Activated T-cell treated with anti-CD3 and anti-CD28 coated beads, Interleukin-2, amount 50 U/mL, for 72 hours (primary cell): ENCODE measurements at regions not wholly inside any gene's neighbourhood (a gene's known extent, or its start where the extent isn't known, plus 50 kb on each side); places are given as distances from the start of the nearest gene placed in this dataset.

Source experiments
- ATAC-seq, 2 donors: fragments of 150-1000 bp; cut with Tn5 transposase; replicated peaks in 1 of 2; 2 replicates each; pipeline ENCODE4 v1.10.0; 2021; ENCODE audit warnings: moderate library complexity in 2 of 2, mild to moderate bottlenecking in 1 of 2
- DNase-seq, 2 donors: peaks; one replicate each; pipeline ENCODE4 v3.0.0; 2021 to 2022; ENCODE audit warnings: mixed read lengths in 1 of 2
- H3K27ac Mint-ChIP-seq: one replicate; pipeline ENCODE4 v1.8.0; 2022; ENCODE audit warnings: mild to moderate bottlenecking, moderate library complexity, mixed read lengths
- H3K27me3 Mint-ChIP-seq: one replicate; pipeline ENCODE4 v1.8.0; 2022; ENCODE audit warnings: low read depth, mixed read lengths
- H3K36me3 Mint-ChIP-seq, 2 donors: one replicate each; pipeline ENCODE4 v1.8.0; 2022; ENCODE audit warnings: mixed read lengths in 2 of 2, mild to moderate bottlenecking in 1 of 2; ENCODE audit not compliant: insufficient read depth in 2 of 2
- H3K4me1 Mint-ChIP-seq: one replicate; pipeline ENCODE4 v1.8.0; 2022; ENCODE audit warnings: low read depth, mixed read lengths
- H3K4me3 Mint-ChIP-seq, 2 donors: one replicate each; pipeline ENCODE4 v1.8.0; 2022; ENCODE audit warnings: mild to moderate bottlenecking in 2 of 2, mixed read lengths in 2 of 2, moderate library complexity in 2 of 2
- H3K9me3 Mint-ChIP-seq, 2 donors: one replicate each; pipeline ENCODE4 v1.8.0; 2022; ENCODE audit warnings: mixed read lengths in 2 of 2

- Mint-ChIP-seq H3K27me3 (no peaks in the 10 kb centered on the region), H3K4me3 (no peak overlapping the region), H3K36me3 (no peaks in the 10 kb centered on the region), H3K9me3 (peaks cover 0 to 10% of the 10 kb centered on the region in 2 donors), H3K27ac (no peak overlapping the region), H3K4me1 (no peaks in the 10 kb centered on the region)
- ATAC-seq, result no peak
- DNase-seq, result no peak
These were observed 367.9 kb downstream of the CYLC2 start for GRCh38 chr9:103362986-103363385.

GRCh38 chr9:103364753-103365152 lies 369.6 kb downstream of the CYLC2 start:
- Mint-ChIP-seq H3K27ac (no peak overlapping the region), H3K27me3 (no peaks in the 10 kb centered on the region), H3K36me3 (no peaks in the 10 kb centered on the region), H3K4me3 (no peak overlapping the region), H3K9me3 (peaks cover 0 to 7% of the 10 kb centered on the region in 2 donors), H3K4me1 (no peaks in the 10 kb centered on the region)
- ATAC-seq (no peak), DNase-seq (no peak)

DNA sequence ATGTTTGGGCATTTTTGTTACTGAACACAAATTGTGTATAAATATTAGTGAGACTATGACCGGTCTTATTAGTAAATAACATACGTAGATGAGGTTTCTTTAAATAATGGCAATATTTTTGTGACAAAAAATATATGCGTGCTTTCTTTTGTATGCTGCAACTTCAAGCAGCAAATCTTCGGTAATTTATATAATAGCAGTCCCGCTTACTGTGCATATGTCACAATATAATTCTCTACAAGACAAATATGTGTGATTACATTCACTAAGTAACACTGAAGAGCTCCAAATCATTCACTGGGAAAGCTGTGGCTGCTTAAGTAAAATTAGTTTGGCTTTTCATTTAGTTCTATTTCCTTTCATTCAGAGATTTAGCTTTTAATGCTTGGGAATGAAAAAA lies 376.0 kb downstream of the CYLC2 start:
- H3K4me1 Mint-ChIP-seq, result no peaks in the 10 kb centered on the region
- no peak overlapping the region for H3K4me3 Mint-ChIP-seq
- H3K27ac Mint-ChIP-seq, result no peak overlapping the region
- no peaks in the 10 kb centered on the region for H3K36me3 Mint-ChIP-seq
- no peak for DNase-seq
- H3K9me3 Mint-ChIP-seq, result peaks cover 2 to 6% of the 10 kb centered on the region in 2 donors
- ATAC-seq, result no peak
- H3K27me3 Mint-ChIP-seq, result no peaks in the 10 kb centered on the region

GRCh38 chr9:103372828-103373227 lies 377.7 kb downstream of the CYLC2 start:
- ATAC-seq, result no peak
- Mint-ChIP-seq H3K4me3 (no peak overlapping the region), H3K4me1 (no peaks in the 10 kb centered on the region), H3K9me3 (peaks cover 4 to 6% of the 10 kb centered on the region in 2 donors), H3K36me3 (no peaks in the 10 kb centered on the region), H3K27me3 (no peaks in the 10 kb centered on the region), H3K27ac (no peak overlapping the region)
- DNase-seq, result no peak

GRCh38 chr9:103377667-103378066 lies 382.5 kb downstream of the CYLC2 start:
- H3K27me3 Mint-ChIP-seq, result no peaks in the 10 kb centered on the region
- no peak for ATAC-seq
- no peak for DNase-seq
- H3K4me1 Mint-ChIP-seq, result no peaks in the 10 kb centered on the region
- no peak overlapping the region for H3K4me3 Mint-ChIP-seq
- no peak overlapping the region for H3K27ac Mint-ChIP-seq
- peaks cover 2 to 10% of the 10 kb centered on the region in 2 donors for H3K9me3 Mint-ChIP-seq
- no peaks in the 10 kb centered on the region for H3K36me3 Mint-ChIP-seq

GRCh38 chr9:103397868-103398600 lies 402.9 kb downstream of the CYLC2 start:
- Mint-ChIP-seq H3K27me3 (no peaks in the 10 kb centered on the region), H3K36me3 (no peaks in the 10 kb centered on the region), H3K4me1 (no peaks in the 10 kb centered on the region), H3K4me3 (no peak overlapping the region), H3K9me3 (no peaks in the 10 kb centered on the region), H3K27ac (no peak overlapping the region)
- DNase-seq (peak; percentile 7 to 22), ATAC-seq (peak; percentile 39 to 63)

- H3K4me3 Mint-ChIP-seq, result no peak overlapping the region
- H3K9me3 Mint-ChIP-seq, result no peaks in the 10 kb centered on the region
- no peak for ATAC-seq
- H3K36me3 Mint-ChIP-seq, result no peaks in the 10 kb centered on the region
- DNase-seq, result no peak
- H3K4me1 Mint-ChIP-seq, result no peaks in the 10 kb centered on the region
- H3K27me3 Mint-ChIP-seq, result no peaks in the 10 kb centered on the region
- no peak overlapping the region for H3K27ac Mint-ChIP-seq
These were observed 404.4 kb downstream of the CYLC2 start for GRCh38 chr9:103399535-103399934.

DNA sequence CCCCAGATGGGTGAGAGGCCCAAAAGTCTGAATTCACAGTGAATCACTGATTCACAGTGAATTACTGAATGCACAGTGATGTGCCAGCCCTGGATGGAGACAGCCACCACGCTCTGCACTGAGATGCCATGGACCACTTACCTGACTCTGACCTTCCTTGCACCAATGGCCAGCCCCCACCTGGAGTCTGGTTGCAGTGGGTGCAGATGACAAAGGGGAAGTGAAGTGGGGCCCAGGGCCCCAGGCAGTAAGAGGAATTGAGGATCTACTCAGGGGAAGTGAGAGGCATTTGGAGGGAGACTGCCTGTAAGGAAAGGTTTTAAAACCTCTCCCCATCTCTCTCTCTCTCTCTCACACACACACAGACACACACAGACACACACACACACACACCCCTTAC lies 412.1 kb downstream of the CYLC2 start:
- Mint-ChIP-seq H3K36me3 (no peaks in the 10 kb centered on the region), H3K4me3 (no peak overlapping the region), H3K9me3 (no peaks in the 10 kb centered on the region), H3K27ac (no peak overlapping the region), H3K4me1 (no peaks in the 10 kb centered on the region), H3K27me3 (no peaks in the 10 kb centered on the region)
- DNase-seq, result no peak
- ATAC-seq, result no peak

DNA sequence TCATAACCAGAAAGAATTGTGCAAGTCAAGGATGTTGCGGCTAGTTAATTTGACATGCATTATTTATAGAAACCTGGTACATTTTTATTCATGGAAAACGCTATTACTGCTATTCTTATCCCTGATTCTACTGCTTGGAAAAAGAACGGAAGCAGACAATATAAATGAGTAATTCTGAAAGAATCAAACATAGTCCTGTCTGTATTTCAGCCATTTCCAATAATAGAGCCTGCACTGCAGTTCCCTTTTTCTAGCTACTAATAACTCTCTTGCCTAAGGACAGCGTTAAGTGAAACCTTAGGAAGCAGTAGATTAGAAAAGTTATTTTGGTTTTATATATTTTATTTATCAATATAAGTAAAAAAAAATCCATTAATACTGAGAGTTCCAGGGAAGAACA lies 414.9 kb downstream of the CYLC2 start:
- DNase-seq (no peak), ATAC-seq (no peak)
- H3K4me1 Mint-ChIP-seq, result no peaks in the 10 kb centered on the region
- no peaks in the 10 kb centered on the region for H3K36me3 Mint-ChIP-seq
- peaks cover 0 to 4% of the 10 kb centered on the region in 2 donors for H3K9me3 Mint-ChIP-seq
- no peaks in the 10 kb centered on the region for H3K27me3 Mint-ChIP-seq
- no peak overlapping the region for H3K4me3 Mint-ChIP-seq
- no peak overlapping the region for H3K27ac Mint-ChIP-seq

DNA sequence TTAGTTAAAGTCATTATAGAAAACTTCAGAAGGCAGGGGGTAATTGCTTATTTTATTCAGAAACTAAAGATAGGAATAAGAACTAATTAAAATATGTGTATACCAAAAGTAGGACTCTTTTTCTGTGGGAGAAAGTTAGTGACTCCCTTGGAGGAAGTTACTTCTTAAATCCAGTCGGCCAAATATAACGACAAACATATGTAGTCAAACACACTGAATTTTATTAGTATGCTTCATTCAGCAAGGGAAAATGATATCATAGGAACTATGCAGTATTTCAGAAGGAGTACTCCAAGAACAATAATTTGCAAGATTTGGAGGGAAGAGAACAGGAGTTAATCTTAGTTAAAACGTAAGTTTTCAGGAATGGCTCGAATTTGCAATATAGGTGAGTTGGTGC lies 432.6 kb downstream of the CYLC2 start:
- DNase-seq (no peak), ATAC-seq (no peak)
- Mint-ChIP-seq H3K27me3 (no peaks in the 10 kb centered on the region), H3K9me3 (peaks cover 0 to 2% of the 10 kb centered on the region in 2 donors), H3K4me3 (no peak overlapping the region), H3K4me1 (no peaks in the 10 kb centered on the region), H3K27ac (no peak overlapping the region), H3K36me3 (no peaks in the 10 kb centered on the region)

DNA sequence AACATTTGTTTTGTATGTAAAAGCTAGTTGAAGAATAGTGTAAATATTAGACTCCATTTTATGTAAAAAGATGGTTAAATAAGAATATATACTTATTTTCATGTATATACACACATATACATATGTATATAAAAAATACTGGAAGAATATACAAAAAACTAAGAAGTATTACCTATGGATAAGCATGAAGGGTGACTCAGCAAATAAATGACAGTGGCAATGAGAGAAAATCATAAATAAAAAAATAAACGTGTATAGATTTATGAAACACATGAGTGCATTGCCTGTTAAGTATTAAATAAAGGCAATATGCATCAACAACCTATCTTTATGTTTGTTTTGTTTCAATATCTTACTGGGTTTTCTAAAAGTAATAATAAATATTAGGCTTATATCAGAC lies 435.3 kb downstream of the CYLC2 start:
- Mint-ChIP-seq H3K27ac (no peak overlapping the region), H3K4me1 (no peaks in the 10 kb centered on the region), H3K4me3 (no peak overlapping the region), H3K27me3 (no peaks in the 10 kb centered on the region), H3K36me3 (no peaks in the 10 kb centered on the region), H3K9me3 (peaks cover 0 to 4% of the 10 kb centered on the region in 2 donors)
- ATAC-seq, result no peak
- DNase-seq, result no peak

GRCh38 chr9:103431809-103432208 lies 436.7 kb downstream of the CYLC2 start:
- no peaks in the 10 kb centered on the region for H3K4me1 Mint-ChIP-seq
- no peaks in the 10 kb centered on the region for H3K36me3 Mint-ChIP-seq
- H3K9me3 Mint-ChIP-seq, result peaks cover 0 to 4% of the 10 kb centered on the region in 2 donors
- H3K27ac Mint-ChIP-seq, result no peak overlapping the region
- DNase-seq (no peak), ATAC-seq (no peak)
- no peak overlapping the region for H3K4me3 Mint-ChIP-seq
- H3K27me3 Mint-ChIP-seq, result no peaks in the 10 kb centered on the region

GRCh38 chr9:103444176-103444575 lies 449.0 kb downstream of the CYLC2 start:
- Mint-ChIP-seq H3K4me3 (no peak overlapping the region), H3K4me1 (no peaks in the 10 kb centered on the region), H3K9me3 (peaks cover 3 to 5% of the 10 kb centered on the region in 2 donors), H3K27ac (no peak overlapping the region), H3K36me3 (no peaks in the 10 kb centered on the region), H3K27me3 (no peaks in the 10 kb centered on the region)
- no peak for ATAC-seq
- no peak for DNase-seq

- Mint-ChIP-seq H3K27me3 (no peaks in the 10 kb centered on the region), H3K4me3 (no peak overlapping the region), H3K4me1 (no peaks in the 10 kb centered on the region), H3K9me3 (peaks cover 8 to 12% of the 10 kb centered on the region in 2 donors), H3K36me3 (no peaks in the 10 kb centered on the region), H3K27ac (no peak overlapping the region)
- DNase-seq (no peak), ATAC-seq (no peak)
These were observed 463.7 kb downstream of the CYLC2 start for GRCh38 chr9:103458826-103459225.
